Progenitor cell of endocrine pancreas (in vitro differentiated cells): ENCODE measurements at regions not wholly inside any gene's neighbourhood (a gene's known extent, or its start where the extent isn't known, plus 50 kb on each side); places are given as distances from the start of the nearest gene placed in this dataset.

ENCODE experiments used
- DNase-seq: peaks from one replicate; pipeline ENCODE4 v3.0.0; 2021; ENCODE audit warnings: low spot score; ENCODE audit not compliant: unreplicated experiment
- H3K27ac Mint-ChIP-seq: 2 replicates; pipeline ENCODE4 v1.8.0; 2021; ENCODE audit warnings: mild to moderate bottlenecking, moderate library complexity, mixed read lengths
- H3K27me3 Mint-ChIP-seq: 2 replicates; pipeline ENCODE4 v1.8.0; 2021; ENCODE audit warnings: mixed read lengths
- H3K36me3 Mint-ChIP-seq: 2 replicates; pipeline ENCODE4 v1.8.0; 2022; ENCODE audit warnings: mixed read lengths; ENCODE audit not compliant: insufficient read depth
- H3K4me1 Mint-ChIP-seq: 2 replicates; pipeline ENCODE4 v1.8.0; 2021; ENCODE audit warnings: low read depth, mixed read lengths
- H3K4me3 Mint-ChIP-seq: 2 replicates; pipeline ENCODE4 v1.8.0; 2021; ENCODE audit warnings: low read depth, mild to moderate bottlenecking, moderate library complexity, mixed read lengths
- H3K9me3 Mint-ChIP-seq: 2 replicates; pipeline ENCODE4 v1.8.0; 2021; ENCODE audit warnings: low read depth, mixed read lengths
- TF ChIP-seq, protein P1 (sequence below): fragments of 200-600 bp; sonication (generic); IDR thresholded peaks from one replicate; pipeline ENCODE4 v1.5.0; 2021; ENCODE audit warnings: antibody characterized with exemption, mild to moderate bottlenecking; ENCODE audit not compliant: unreplicated experiment

DNA sequence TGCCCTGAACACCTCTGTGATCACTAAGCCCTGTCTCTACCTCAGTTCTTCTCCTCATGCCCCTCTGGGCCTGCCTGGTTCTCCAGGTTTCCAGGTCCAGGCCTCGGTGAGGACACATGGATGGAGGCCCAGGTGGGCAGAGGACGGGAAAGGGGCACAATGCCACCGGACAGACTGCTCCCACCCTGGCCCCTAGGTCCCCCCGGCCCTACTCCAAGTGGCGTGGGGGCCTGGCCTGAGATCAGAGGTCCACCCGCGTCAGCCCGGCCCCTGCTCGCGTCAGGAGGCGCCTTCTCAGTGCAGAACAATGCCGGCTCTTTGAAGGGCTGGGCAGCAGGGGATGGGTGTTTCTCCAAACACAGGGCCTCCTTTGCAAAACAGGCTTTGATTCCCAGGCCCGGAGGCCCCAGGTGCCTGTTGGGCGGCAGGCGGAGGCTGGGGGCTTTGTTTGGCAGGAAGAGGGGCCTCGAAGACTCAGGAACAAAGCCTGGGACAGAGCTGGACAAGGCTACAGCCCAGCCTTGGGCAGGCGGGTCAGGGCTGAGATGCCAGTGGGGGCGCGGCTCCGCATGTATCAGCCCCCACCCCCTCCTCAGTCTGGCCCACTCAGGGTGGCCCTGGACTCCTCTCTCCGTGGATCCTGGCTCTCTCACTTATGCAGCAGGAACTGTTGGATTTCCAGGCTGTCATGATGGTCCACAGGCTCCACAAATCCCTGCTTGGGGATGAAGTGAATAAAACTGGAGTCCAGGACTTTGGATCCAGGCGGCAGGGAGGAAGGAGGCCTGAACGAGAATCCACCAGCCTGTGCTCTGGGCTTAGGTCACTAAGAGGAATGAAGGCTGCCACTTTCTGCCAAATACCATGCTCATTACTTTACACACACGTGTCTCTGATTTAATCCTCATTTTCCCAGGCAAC, 77.4 kb upstream of the SLC2A1 start:
- DNase-seq = no peak
- Mint-ChIP-seq H3K36me3 (no peaks in the 10 kb centered on the region), H3K9me3 (no peaks in the 10 kb centered on the region), H3K27ac (peak overlapping the region; percentile 37), H3K4me1 (peaks cover 18% of the 10 kb centered on the region), H3K27me3 (peaks cover 3% of the 10 kb centered on the region), H3K4me3 (no peak overlapping the region)
- TF ChIP-seq, protein P1, sequence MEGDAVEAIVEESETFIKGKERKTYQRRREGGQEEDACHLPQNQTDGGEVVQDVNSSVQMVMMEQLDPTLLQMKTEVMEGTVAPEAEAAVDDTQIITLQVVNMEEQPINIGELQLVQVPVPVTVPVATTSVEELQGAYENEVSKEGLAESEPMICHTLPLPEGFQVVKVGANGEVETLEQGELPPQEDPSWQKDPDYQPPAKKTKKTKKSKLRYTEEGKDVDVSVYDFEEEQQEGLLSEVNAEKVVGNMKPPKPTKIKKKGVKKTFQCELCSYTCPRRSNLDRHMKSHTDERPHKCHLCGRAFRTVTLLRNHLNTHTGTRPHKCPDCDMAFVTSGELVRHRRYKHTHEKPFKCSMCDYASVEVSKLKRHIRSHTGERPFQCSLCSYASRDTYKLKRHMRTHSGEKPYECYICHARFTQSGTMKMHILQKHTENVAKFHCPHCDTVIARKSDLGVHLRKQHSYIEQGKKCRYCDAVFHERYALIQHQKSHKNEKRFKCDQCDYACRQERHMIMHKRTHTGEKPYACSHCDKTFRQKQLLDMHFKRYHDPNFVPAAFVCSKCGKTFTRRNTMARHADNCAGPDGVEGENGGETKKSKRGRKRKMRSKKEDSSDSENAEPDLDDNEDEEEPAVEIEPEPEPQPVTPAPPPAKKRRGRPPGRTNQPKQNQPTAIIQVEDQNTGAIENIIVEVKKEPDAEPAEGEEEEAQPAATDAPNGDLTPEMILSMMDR = no peak

DNA sequence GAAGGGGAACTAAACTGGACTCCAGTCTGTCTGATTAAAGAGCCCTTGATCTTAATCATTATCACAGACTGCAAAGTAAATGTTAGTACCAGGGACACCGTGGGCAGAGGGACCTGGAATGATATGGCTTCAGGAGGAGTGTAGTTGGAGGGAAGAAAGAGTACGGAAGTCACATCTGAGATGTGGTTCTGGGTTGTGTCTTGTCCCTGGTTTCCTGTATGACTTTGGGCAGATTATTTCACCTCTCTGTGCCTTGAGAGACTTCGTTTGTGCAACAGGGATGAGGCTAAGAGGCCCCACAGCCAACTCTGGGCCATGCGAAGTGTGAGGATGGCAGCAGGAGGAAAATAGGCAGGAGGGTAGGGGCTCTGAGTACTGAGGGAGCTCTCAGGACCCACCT, 76.1 kb upstream of the SLC2A1 start:
- TF ChIP-seq, protein P1 = no peak
- Mint-ChIP-seq H3K9me3 (no peaks in the 10 kb centered on the region), H3K27me3 (peaks cover 3% of the 10 kb centered on the region), H3K4me1 (peaks cover 18% of the 10 kb centered on the region), H3K36me3 (no peaks in the 10 kb centered on the region), H3K27ac (no peak overlapping the region), H3K4me3 (no peak overlapping the region)
- no peak for DNase-seq

DNA sequence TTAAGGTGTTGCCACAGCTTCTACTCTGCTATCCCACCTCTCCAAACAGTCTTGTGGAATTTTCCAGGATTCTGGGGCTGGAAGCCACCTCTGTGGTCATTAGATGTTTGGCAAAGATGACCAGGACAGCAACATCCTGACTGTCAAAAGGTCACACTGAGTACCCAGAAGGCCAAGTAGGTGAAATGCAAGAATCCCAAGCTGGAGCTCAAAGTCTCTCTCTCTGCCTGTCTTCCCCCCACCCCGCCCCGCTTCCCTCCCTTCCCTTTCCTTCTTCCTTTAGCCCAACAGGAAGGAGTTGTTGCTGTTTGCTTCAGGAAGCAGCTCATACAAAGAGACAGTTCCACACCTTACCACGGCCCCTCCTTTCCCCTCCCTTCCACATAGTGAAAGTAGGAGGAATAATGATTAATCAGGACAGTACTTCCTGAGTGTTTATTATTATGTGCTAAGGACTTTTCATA, 75.6 kb upstream of the SLC2A1 start:
- Mint-ChIP-seq H3K4me1 (peaks cover 15% of the 10 kb centered on the region), H3K36me3 (no peaks in the 10 kb centered on the region), H3K27me3 (peaks cover 3% of the 10 kb centered on the region), H3K4me3 (no peak overlapping the region), H3K27ac (no peak overlapping the region), H3K9me3 (no peaks in the 10 kb centered on the region)
- TF ChIP-seq, protein P1 = no peak
- DNase-seq = no peak

DNA sequence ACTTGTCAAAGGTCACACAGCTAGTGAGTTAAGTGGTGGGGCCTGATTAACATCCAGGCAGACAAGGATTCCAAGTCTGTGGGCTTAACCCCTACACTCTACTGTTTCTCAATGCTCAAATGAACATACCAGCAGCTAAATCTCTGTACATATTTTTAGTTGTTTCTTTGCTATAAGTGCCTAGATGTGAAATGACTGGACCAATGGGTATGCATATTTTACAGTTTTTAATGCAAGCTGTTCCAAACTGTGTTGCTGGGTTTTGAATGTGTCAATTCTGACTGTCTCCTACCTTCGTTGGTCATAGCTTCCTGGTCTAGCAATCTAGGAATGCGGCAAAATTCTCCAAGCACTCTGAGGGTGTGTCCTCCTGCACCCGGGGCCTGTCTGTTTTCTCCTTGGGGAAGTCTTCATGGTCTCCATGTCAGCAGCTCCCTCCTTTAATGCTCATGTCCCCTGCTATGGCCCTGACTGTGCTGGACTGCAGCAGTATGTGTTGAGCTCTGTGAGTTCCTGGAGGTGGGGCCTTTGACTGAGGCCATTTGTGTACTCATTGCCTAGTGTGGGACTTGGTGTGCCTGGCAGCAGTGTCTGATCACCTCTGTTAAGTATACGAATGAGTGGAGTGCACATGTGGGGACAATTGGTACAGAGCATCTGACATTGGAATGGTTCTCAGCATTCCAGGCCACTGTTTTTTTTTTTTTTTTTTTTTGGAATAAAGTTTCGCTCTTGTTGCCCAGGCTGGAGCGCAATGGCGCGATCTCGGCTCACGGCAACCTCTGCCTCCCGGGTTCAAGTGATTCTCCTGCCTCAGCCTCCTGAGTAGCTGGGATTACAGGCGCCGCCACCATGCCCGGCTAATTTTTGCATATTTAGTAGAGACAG, 72.9 kb upstream of the SLC2A1 start:
- Mint-ChIP-seq H3K27me3 (peaks cover 9% of the 10 kb centered on the region), H3K9me3 (no peaks in the 10 kb centered on the region), H3K27ac (peak overlapping the region; percentile 35), H3K4me3 (no peak overlapping the region), H3K36me3 (no peaks in the 10 kb centered on the region), H3K4me1 (peaks cover 7% of the 10 kb centered on the region)
- DNase-seq = no peak
- TF ChIP-seq, protein P1 = no peak

DNA sequence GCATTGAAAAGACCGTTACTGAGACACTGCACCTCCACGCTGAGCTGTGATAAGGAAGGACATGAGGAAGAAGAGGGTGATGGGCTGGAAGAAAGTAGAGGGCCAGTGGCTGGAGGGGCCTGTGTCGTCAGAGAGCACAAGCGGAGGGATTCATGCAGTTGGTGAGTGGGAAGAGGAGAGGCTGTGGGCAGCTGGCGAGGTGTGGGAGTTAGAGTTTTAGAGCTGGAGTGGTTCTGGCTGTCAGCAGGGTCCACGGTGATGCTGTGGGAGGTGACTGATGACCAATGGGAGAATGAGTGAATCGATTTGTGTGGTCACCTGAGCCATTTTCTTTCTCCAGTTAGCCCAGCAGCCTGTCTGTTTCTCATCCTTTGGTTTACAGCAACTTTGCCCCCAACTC, 66.2 kb upstream of the SLC2A1 start:
- no peaks in the 10 kb centered on the region for H3K9me3 Mint-ChIP-seq
- no peak overlapping the region for H3K27ac Mint-ChIP-seq
- no peak overlapping the region for H3K4me3 Mint-ChIP-seq
- H3K4me1 Mint-ChIP-seq = no peaks in the 10 kb centered on the region
- no peaks in the 10 kb centered on the region for H3K36me3 Mint-ChIP-seq
- peaks cover 12% of the 10 kb centered on the region for H3K27me3 Mint-ChIP-seq
- no peak for DNase-seq
- TF ChIP-seq, protein P1 = no peak
